Large intestine (tissue), 3 donors: ENCODE measurements at regions not wholly inside any gene's neighbourhood (a gene's known extent, or its start where the extent isn't known, plus 50 kb on each side); places are given as distances from the start of the nearest gene placed in this dataset.
A peak's percentile ranks its signal among the peaks of the same experiment; 100 is the strongest.

ENCODE experiments used
- DNase-seq, 2 donors: peaks; one replicate each; pipeline versions ENCODE4 v3.0.0 to v3.0.0-alpha.2; 2013
- H3K27ac ChIP-seq: one replicate; pipeline ENCODE4 v1.5.1; 2013; ENCODE audit warnings: low read length
- H3K27me3 ChIP-seq: 2 replicates; pipeline ENCODE4 v1.6.1; 2013; ENCODE audit warnings: low read length; ENCODE audit not compliant: control insufficient read depth, insufficient read depth
- H3K36me3 ChIP-seq: 2 replicates; pipeline ENCODE4 v1.6.1; 2013; ENCODE audit warnings: low read length; ENCODE audit not compliant: control insufficient read depth, insufficient read depth
- H3K4me1 ChIP-seq: one replicate; pipeline ENCODE4 v1.6.1; 2013; ENCODE audit warnings: low read length; ENCODE audit not compliant: control insufficient read depth, insufficient read depth
- H3K4me3 ChIP-seq: one replicate; pipeline ENCODE4 v1.5.1; 2013; ENCODE audit warnings: low read length
- H3K9me3 ChIP-seq: one replicate; pipeline ENCODE4 v1.6.1; 2013; ENCODE audit warnings: mild to moderate bottlenecking, low read depth, low read length, moderate library complexity; ENCODE audit not compliant: control insufficient read depth
- WGBS: methylation state at CpG from one replicate; pipeline ENCODE4 v1.1.5; 2013; ENCODE audit warnings: low lambda C conversion rate; ENCODE audit not compliant: insufficient coverage; 5-methylcytosine and 5-hydroxymethylcytosine counted together

DNA sequence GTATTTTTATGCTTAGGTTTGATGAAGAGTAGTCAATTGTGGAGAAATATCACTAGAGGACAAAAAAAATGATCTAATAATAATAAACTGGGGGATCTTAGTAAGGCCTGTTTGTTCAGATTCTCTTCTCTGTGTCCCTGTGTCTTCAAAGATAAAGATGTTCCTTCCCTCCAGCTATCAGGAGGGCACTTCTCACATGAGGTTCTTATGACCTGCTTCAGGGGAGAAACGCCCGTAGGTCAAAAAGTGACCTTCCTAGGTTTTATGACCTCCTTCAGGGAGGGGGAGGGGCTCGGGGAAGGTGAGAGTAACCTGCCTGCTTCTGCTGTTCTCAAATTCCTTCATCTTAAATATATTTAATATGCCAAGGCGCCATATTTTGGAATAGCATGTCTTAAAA lies 89.2 kb upstream of the JADE1 start:
- Histone ChIP-seq H3K4me1 (peaks cover 2% of the 10 kb centered on the region), H3K27me3 (no peaks in the 10 kb centered on the region), H3K4me3 (no peak overlapping the region), H3K36me3 (no peaks in the 10 kb centered on the region), H3K27ac (no peak overlapping the region), H3K9me3 (no peaks in the 10 kb centered on the region)
- peak in 1 of 2 donors; percentile 47 for DNase-seq
- WGBS = no CpG with 5 or more reads among the region's 4 CpGs

DNA sequence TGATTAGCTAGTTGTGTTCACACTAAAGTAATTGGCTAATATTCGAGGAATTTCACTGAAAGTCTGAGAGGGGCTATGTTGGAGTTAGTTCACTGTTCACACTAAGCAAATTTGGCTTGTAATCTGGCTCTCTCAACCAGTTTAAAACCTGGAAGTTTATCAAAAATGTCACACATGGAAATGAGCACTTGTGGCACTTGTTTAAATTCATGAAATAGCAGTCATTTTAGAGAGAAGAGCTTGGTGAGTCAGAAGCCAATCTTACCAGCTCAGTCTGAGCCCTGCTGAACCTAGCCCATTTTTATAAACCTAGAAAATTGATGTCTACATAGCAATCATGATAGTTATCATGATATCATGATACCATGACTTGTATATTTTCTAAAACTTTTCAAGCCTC lies 90.7 kb upstream of the JADE1 start:
- Histone ChIP-seq H3K4me3 (no peak overlapping the region), H3K27ac (no peak overlapping the region), H3K4me1 (no peaks in the 10 kb centered on the region), H3K27me3 (no peaks in the 10 kb centered on the region), H3K9me3 (no peaks in the 10 kb centered on the region), H3K36me3 (no peaks in the 10 kb centered on the region)
- WGBS = 100% methylated on average over 1 of the region's 1 CpG
- DNase-seq = no peak

DNA sequence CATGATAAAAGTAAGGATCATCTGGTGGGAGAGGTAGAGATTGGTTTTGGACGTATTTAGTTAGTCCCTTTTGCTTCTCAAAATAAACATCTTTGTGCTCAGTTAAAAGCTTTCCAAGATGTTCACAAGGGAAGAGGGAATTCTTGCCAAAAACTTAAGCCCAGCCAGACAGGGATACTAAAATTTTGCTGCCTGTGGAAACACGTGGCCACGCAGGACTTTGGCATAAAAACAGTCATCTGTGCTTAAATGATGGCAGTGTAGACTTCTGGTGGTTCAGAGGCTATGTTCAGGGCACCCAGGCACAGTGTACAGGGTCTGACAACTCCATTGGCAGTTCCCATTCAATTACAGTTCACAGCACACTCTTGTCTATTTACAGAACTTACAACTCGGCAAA lies 93.2 kb upstream of the JADE1 start:
- no peaks in the 10 kb centered on the region for H3K4me1 ChIP-seq
- H3K9me3 ChIP-seq = no peaks in the 10 kb centered on the region
- DNase-seq = no peak
- no peak overlapping the region for H3K27ac ChIP-seq
- no peak overlapping the region for H3K4me3 ChIP-seq
- no peaks in the 10 kb centered on the region for H3K27me3 ChIP-seq
- WGBS = no CpG with 5 or more reads among the region's 4 CpGs
- H3K36me3 ChIP-seq = no peaks in the 10 kb centered on the region

DNA sequence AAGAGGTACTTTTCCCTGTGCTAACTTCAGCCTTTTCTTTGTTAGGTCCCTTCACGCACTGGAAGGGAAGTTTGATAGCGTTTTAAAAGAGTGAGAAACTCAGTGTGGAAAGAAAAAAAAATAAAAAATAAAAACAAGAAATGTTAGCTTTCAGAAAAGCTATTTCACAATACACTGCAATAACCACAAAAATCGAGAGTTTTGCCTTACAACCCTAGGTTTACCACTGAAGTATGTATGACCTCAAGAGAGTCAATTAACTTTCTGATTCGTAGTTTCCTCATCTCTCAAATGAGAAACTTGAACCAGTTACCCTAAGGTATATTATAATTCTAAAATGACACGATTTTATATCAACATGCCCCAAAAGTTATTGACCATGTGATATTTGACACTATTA lies 93.9 kb upstream of the JADE1 start:
- Histone ChIP-seq H3K4me1 (no peaks in the 10 kb centered on the region), H3K27ac (no peak overlapping the region), H3K9me3 (no peaks in the 10 kb centered on the region), H3K27me3 (no peaks in the 10 kb centered on the region), H3K4me3 (no peak overlapping the region), H3K36me3 (no peaks in the 10 kb centered on the region)
- no peak for DNase-seq
- 86% methylated on average over 3 of the region's 5 CpGs for whole genome bisulfite sequencing

DNA sequence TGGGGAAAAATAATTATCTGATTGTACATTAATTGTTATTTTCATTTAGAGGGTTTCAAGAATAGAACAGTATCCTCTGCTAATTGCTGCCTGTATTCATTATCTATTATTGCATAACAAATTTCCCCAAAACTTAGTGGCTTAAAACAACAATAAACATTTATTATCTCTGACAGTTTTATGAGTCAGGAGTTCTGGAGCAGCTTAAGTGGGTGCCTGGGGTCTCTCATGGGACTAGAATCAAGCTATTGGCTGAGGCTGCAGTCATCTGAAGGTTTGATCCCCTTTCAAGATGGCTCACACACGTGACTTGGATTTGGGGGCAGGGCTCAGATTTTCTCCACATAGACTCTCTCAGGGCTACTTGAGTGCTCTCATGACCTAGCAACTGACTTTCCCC lies 98.1 kb upstream of the JADE1 start:
- no peak overlapping the region for H3K27ac ChIP-seq
- no peaks in the 10 kb centered on the region for H3K4me1 ChIP-seq
- no peak overlapping the region for H3K4me3 ChIP-seq
- no peak for DNase-seq
- H3K27me3 ChIP-seq = no peaks in the 10 kb centered on the region
- no peaks in the 10 kb centered on the region for H3K9me3 ChIP-seq
- H3K36me3 ChIP-seq = no peaks in the 10 kb centered on the region
- WGBS = no CpG with 5 or more reads among the region's 1 CpG

DNA sequence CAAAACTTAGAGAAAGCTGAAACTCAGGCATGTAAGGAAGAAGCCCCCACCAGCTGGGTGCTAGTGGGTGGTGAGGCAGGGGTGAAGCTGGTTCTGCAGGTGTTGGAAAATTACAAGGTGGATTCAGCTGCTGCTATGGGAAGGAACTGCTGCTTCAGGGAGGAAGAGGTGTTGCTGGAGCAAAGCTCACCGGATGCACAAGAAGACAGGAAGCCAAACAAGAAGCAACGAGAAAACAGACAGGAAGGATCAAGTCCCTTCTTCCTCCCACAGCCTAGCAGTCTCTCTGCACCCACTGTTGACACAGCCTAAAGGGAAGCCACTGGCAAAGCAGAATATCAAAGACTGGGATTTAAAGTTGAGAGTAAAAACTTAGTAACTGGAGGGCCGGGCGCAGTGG lies 100.2 kb upstream of the JADE1 start:
- WGBS = no CpG with 5 or more reads among the region's 4 CpGs
- H3K4me3 ChIP-seq = no peak overlapping the region
- H3K36me3 ChIP-seq = no peaks in the 10 kb centered on the region
- no peaks in the 10 kb centered on the region for H3K9me3 ChIP-seq
- no peaks in the 10 kb centered on the region for H3K4me1 ChIP-seq
- no peak for DNase-seq
- H3K27me3 ChIP-seq = no peaks in the 10 kb centered on the region
- no peak overlapping the region for H3K27ac ChIP-seq

DNA sequence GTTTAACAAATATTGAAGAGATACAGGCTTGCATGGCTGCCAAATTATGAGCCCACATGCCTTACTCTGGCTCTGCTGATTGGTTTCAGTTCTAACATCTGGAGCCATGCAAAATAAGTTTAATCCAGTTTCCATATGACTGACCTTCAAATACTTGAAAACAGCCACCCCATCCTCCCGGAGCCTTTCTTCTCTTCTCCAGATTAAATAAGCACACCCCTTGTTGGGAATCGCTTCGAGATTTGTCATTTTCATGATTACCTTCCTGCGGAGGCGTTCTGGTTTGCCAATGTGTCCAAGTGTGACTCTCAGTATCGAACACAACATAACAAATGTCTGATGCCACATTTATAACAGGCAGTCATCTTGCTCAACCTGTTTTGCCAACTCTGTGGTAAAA lies 101.6 kb upstream of the JADE1 start:
- DNase-seq = no peak
- Histone ChIP-seq H3K36me3 (no peaks in the 10 kb centered on the region), H3K4me1 (no peaks in the 10 kb centered on the region), H3K9me3 (no peaks in the 10 kb centered on the region), H3K4me3 (no peak overlapping the region), H3K27ac (no peak overlapping the region), H3K27me3 (no peaks in the 10 kb centered on the region)
- WGBS = no CpG with 5 or more reads among the region's 6 CpGs

DNA sequence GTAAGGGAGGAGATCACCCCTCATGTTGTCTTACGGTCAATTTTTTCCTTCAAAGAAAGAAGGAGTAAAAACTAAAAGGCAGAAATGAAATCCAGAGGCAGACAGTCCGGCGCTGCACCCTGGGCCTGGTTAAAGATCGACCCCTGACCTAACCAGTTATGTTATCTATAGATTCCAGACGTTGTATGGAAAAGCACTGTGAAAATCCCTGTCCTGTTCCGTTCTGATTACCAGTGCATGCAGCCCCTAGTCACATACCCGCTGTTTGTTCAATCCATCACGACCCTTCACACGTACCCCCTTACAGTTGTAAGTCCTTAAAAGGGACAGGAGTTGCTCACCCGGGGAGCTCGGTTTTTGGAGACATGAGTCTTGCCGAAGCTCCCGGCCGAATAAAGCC lies 105.6 kb upstream of the JADE1 start:
- 100% methylated on average over 1 of the region's 14 CpGs for whole genome bisulfite sequencing
- Histone ChIP-seq H3K4me3 (no peak overlapping the region), H3K4me1 (no peaks in the 10 kb centered on the region), H3K36me3 (no peaks in the 10 kb centered on the region), H3K27ac (no peak overlapping the region), H3K9me3 (no peaks in the 10 kb centered on the region), H3K27me3 (no peaks in the 10 kb centered on the region)
- no peak for DNase-seq

DNA sequence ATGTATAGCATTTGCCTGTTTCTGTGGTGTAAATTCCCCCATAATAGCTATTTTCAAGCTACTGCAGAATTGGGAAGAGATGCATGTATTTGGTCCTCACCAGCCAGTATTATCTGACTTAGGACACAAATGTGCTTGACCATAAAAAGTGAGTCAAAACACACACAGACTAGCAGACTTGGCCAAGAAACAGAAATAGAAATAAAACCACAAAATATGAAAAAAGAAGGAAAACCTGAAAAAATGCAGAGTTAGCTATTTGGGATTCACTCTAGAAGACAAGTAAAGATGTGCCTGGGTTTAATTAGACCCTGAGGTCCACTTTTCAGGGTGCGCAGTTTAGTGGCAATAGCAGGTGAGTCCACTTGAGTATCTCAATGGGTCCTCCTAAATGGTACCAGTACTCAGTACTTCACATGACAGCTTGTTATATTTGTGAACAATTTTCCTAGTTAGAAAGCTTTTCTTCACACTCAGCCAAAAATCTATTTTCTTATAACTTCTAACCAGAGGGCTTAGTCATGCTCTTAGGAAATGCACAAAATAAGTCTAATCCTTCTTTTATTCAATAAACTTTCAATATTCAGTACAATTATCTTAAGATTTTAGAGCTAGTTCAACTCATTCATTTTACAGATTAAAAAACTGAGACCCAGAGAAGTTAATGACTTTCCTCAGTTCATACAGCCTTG lies 108.7 kb upstream of the JADE1 start:
- DNase-seq = no peak
- Histone ChIP-seq H3K36me3 (no peaks in the 10 kb centered on the region), H3K27me3 (no peaks in the 10 kb centered on the region), H3K4me3 (no peak overlapping the region), H3K4me1 (peaks cover 15% of the 10 kb centered on the region), H3K9me3 (no peaks in the 10 kb centered on the region), H3K27ac (no peak overlapping the region)
- WGBS = no CpG with 5 or more reads among the region's 1 CpG

DNA sequence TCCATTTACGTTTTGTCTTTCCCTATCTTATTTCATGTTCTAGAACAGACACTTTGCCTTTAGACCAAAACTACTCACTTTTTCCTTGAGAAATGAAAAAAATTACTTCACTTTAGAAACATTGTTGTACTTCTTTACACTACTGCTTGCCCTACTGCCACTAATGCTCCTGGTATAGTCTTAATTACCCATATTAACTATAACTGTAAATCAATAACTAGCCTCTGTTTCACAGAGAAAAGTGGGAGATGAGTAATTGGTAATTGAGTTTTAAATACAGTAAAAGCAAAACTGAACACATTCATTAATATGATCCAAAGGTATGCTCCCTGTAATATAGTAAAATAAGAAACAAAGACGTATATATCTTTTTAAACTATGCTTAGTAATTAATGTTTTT lies 111.1 kb upstream of the JADE1 start:
- Histone ChIP-seq H3K4me1 (peaks cover 15% of the 10 kb centered on the region), H3K27ac (peak overlapping the region; percentile 59), H3K27me3 (no peaks in the 10 kb centered on the region), H3K4me3 (no peak overlapping the region), H3K36me3 (no peaks in the 10 kb centered on the region), H3K9me3 (no peaks in the 10 kb centered on the region)
- 17% methylated on average over 1 of the region's 2 CpGs for WGBS
- DNase-seq = peak in 1 of 2 donors; percentile 36

DNA sequence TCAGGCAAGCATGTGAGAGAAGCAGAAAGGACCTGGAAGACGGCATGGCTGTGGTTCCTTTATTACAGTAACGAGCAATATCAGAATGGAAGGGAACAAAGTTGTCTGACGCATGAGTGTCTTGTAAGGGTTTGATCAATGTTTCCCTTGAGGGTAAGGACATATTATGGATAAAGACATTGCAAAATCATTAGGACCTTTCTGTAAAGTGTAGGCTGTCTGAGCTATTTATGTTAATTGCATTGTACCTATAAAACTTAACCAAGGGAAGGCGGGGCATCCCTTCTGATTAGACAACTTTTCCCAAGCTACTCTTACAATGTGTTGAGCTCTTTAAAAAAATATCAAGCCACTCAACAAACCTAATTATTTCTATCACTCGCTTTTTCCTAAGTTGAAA lies 112.2 kb upstream of the JADE1 start:
- Histone ChIP-seq H3K9me3 (no peaks in the 10 kb centered on the region), H3K27me3 (no peaks in the 10 kb centered on the region), H3K27ac (peak overlapping the region; percentile 59), H3K36me3 (no peaks in the 10 kb centered on the region), H3K4me1 (peaks cover 15% of the 10 kb centered on the region), H3K4me3 (no peak overlapping the region)
- 80% methylated on average over 1 of the region's 5 CpGs for WGBS
- peak in 1 of 2 donors; percentile 66 for DNase-seq
